Muscle layer of duodenum (tissue), 2 donors: ENCODE measurements at regions not wholly inside any gene's neighbourhood (a gene's known extent, or its start where the extent isn't known, plus 50 kb on each side); places are given as distances from the start of the nearest gene placed in this dataset.

Experiments used
- H3K27ac ChIP-seq: one replicate; pipeline ENCODE4 v1.7.0; 2013; ENCODE audit warnings: mild to moderate bottlenecking, low read length
- H3K27me3 ChIP-seq: one replicate; pipeline ENCODE4 v1.7.0; 2013; ENCODE audit warnings: low read depth, mild to moderate bottlenecking, control low read depth, low read length
- H3K36me3 ChIP-seq, 2 donors: one replicate each; pipeline ENCODE4 v1.7.0; 2013; ENCODE audit warnings: low read length in 2 of 2, control low read depth in 1 of 2, mild to moderate bottlenecking in 1 of 2; ENCODE audit not compliant: insufficient read depth in 2 of 2, control insufficient read depth in 1 of 2
- H3K4me1 ChIP-seq, 2 donors: one replicate each; pipeline ENCODE4 v1.7.0; 2013; ENCODE audit warnings: low read length in 2 of 2, mild to moderate bottlenecking in 2 of 2, control low read depth in 1 of 2, moderate library complexity in 1 of 2; ENCODE audit not compliant: insufficient read depth in 2 of 2, control insufficient read depth in 1 of 2
- H3K4me3 ChIP-seq, 2 donors: one replicate each; pipeline ENCODE4 v1.7.0; 2013; ENCODE audit warnings: low read length in 2 of 2, low read depth in 1 of 2, mild to moderate bottlenecking in 1 of 2
- H3K9me3 ChIP-seq, 2 donors: one replicate each; pipeline ENCODE4 v1.7.0; 2013; ENCODE audit warnings: low read length in 2 of 2, control low read depth in 1 of 2, mild to moderate bottlenecking in 1 of 2; ENCODE audit not compliant: control insufficient read depth in 1 of 2
- donor health status: healthy.

- H3K27ac ChIP-seq, result no peak overlapping the region
- no peaks in the 10 kb centered on the region for H3K36me3 ChIP-seq
- H3K4me1 ChIP-seq, result no peaks in the 10 kb centered on the region
- H3K4me3 ChIP-seq, result no peak overlapping the region
- H3K27me3 ChIP-seq, result no peaks in the 10 kb centered on the region
- no peaks in the 10 kb centered on the region for H3K9me3 ChIP-seq
These were observed 1228.0 kb upstream of the C9orf72 start for GRCh38 chr9:28801144-28801799.

- Histone ChIP-seq H3K4me1 (peaks cover 0 to 8% of the 10 kb centered on the region in 2 donors), H3K27me3 (no peaks in the 10 kb centered on the region), H3K27ac (no peak overlapping the region), H3K9me3 (no peaks in the 10 kb centered on the region), H3K4me3 (no peak overlapping the region), H3K36me3 (no peaks in the 10 kb centered on the region)
These were observed 1231.9 kb upstream of the C9orf72 start for GRCh38 chr9:28805197-28805596.

GRCh38 chr9:28808042-28808441 is 1234.8 kb upstream of the C9orf72 start:
- Histone ChIP-seq H3K4me1 (peaks cover 0 to 8% of the 10 kb centered on the region in 2 donors), H3K27ac (no peak overlapping the region)

DNA sequence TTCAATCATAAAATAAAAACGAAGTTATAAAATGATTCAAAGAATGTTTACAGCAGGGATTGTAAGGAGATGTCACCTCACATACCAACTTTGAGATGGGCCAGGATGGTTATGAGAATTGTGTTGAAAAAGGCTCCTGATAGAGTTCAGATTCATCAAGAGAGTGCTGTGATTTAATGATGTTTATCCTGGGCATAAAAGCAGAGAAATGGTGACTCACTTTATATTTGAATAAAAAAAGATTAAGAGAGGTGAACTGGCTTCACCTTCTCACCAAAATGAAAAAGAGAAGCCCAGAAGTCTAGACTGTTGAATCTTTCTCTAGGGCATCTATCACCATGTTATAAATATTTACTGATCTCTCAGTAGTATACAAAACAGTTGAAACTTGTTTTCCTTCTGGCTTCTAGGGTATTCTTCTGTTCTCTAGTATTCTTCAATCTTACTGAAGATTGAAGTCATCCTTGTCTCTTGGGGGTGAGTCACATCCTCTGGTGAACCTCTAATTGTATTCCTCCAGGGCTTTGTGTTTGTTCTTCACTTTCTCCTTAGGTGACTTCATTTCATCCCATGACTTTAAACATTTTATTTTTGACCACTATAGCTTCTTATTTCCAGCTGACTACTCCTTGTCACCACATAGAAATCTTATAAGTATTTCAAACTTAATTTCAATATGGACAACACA is 1237.3 kb upstream of the C9orf72 start:
- no peaks in the 10 kb centered on the region for H3K36me3 ChIP-seq
- peaks cover 0 to 8% of the 10 kb centered on the region in 2 donors for H3K4me1 ChIP-seq
- no peak overlapping the region for H3K27ac ChIP-seq
- no peaks in the 10 kb centered on the region for H3K9me3 ChIP-seq
- no peaks in the 10 kb centered on the region for H3K27me3 ChIP-seq
- no peak overlapping the region for H3K4me3 ChIP-seq

More at GRCh38 chr9:28808042-28808441, 1234.8 kb upstream of the C9orf72 start:
- no peaks in the 10 kb centered on the region for H3K27me3 ChIP-seq
- H3K4me3 ChIP-seq, result no peak overlapping the region
- H3K36me3 ChIP-seq, result no peaks in the 10 kb centered on the region
- H3K9me3 ChIP-seq, result no peaks in the 10 kb centered on the region

- Histone ChIP-seq H3K4me3 (no peak overlapping the region), H3K27me3 (no peaks in the 10 kb centered on the region), H3K9me3 (no peaks in the 10 kb centered on the region), H3K36me3 (no peaks in the 10 kb centered on the region), H3K27ac (no peak overlapping the region), H3K4me1 (no peaks in the 10 kb centered on the region)
These were observed 1247.5 kb upstream of the C9orf72 start for GRCh38 chr9:28820741-28821140.

DNA sequence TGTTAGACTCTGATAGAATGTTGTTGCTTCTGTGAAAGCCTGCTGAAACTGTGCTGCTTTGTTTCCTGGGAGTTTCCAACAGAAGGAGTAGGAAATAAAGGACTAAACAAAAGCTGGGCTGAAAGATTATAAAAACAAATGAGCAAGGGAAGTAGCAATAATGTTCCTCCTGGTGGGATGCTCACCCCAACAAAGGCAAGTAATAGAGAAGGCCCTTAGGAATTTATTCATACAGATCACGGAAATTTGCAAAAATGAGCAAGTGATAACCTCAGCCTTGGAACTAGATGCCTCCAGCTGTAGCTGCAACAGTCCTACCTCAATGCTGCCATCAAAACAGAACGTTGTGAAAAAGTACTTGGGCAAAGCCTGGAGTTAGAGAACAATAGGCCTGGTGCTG is 1248.0 kb upstream of the C9orf72 start:
- Histone ChIP-seq H3K9me3 (no peaks in the 10 kb centered on the region), H3K36me3 (no peaks in the 10 kb centered on the region), H3K4me1 (no peaks in the 10 kb centered on the region), H3K27me3 (no peaks in the 10 kb centered on the region), H3K4me3 (no peak overlapping the region), H3K27ac (no peak overlapping the region)

DNA sequence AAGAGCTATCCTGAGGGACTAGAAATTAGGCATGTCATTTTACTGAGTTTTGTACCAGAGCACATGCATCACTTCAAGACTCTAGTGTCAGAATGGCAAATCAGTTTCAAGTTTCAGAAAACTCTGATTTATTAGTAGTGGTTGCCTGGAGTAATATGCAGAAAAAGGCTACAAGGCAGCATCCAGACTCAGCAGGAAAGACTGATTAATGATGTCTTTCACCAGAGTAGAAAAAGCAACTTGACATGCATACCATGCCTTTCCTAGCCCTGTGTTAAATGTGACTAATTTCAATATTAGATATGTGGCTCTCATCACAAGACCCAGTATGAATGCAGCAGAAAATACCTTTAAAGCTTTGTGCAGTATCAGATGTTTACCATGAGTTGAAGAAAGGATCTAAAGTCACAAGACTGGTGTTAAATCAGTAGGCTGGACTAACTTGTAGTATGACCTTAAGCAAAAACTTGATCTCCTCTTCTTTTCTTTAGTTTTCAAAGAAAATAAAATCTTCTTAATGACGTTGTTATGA is 1251.2 kb upstream of the C9orf72 start:
- no peaks in the 10 kb centered on the region for H3K36me3 ChIP-seq
- no peaks in the 10 kb centered on the region for H3K9me3 ChIP-seq
- no peaks in the 10 kb centered on the region for H3K27me3 ChIP-seq
- H3K4me1 ChIP-seq, result no peaks in the 10 kb centered on the region
- no peak overlapping the region for H3K27ac ChIP-seq
- no peak overlapping the region for H3K4me3 ChIP-seq

GRCh38 chr9:28832168-28832770 is 1259.0 kb upstream of the C9orf72 start:
- Histone ChIP-seq H3K27ac (no peak overlapping the region), H3K9me3 (no peaks in the 10 kb centered on the region)

GRCh38 chr9:28834156-28834555 is 1260.9 kb upstream of the C9orf72 start:
- Histone ChIP-seq H3K4me3 (no peak overlapping the region), H3K27me3 (no peaks in the 10 kb centered on the region), H3K9me3 (no peaks in the 10 kb centered on the region), H3K36me3 (no peaks in the 10 kb centered on the region), H3K4me1 (no peaks in the 10 kb centered on the region), H3K27ac (no peak overlapping the region)

More at GRCh38 chr9:28832168-28832770, 1259.0 kb upstream of the C9orf72 start:
- no peaks in the 10 kb centered on the region for H3K36me3 ChIP-seq
- no peaks in the 10 kb centered on the region for H3K4me1 ChIP-seq
- H3K27me3 ChIP-seq, result no peaks in the 10 kb centered on the region
- no peak overlapping the region for H3K4me3 ChIP-seq

GRCh38 chr9:28839778-28840430 is 1266.6 kb upstream of the C9orf72 start:
- H3K4me1 ChIP-seq, result no peaks in the 10 kb centered on the region
- H3K36me3 ChIP-seq, result no peaks in the 10 kb centered on the region
- H3K9me3 ChIP-seq, result no peaks in the 10 kb centered on the region
- no peaks in the 10 kb centered on the region for H3K27me3 ChIP-seq
- no peak overlapping the region for H3K4me3 ChIP-seq
- H3K27ac ChIP-seq, result no peak overlapping the region

DNA sequence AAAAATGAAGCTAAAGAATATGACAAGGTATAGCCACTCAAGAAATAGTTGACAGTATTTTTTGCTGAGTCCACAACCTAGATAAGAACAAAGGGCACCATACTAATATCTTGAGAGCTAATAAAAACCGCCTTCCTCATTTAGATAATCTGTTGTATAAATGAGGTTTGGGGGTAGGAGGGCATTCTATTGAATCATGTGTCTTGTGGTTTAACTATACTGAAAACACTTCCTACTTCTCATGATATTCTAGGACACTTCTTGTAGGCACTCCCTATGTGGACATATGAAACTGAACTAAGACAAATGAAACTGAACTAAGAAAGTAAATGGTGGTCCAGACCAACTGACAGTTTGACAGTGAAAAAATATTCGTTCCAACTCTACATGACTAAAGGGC is 1268.5 kb upstream of the C9orf72 start:
- Histone ChIP-seq H3K4me1 (no peaks in the 10 kb centered on the region), H3K27ac (no peak overlapping the region)

More for the DNA sequence above, 1268.5 kb upstream of the C9orf72 start:
- Histone ChIP-seq H3K27me3 (no peaks in the 10 kb centered on the region), H3K36me3 (no peaks in the 10 kb centered on the region), H3K4me3 (no peak overlapping the region), H3K9me3 (no peaks in the 10 kb centered on the region)
